Muscle layer of colon (tissue), 2 donors: ENCODE measurements at regions not wholly inside any gene's neighbourhood (a gene's known extent, or its start where the extent isn't known, plus 50 kb on each side); places are given as distances from the start of the nearest gene placed in this dataset.

ENCODE experiments used
- H3K27ac ChIP-seq: one replicate; pipeline ENCODE4 v1.7.0; 2013; ENCODE audit warnings: low read depth, mild to moderate bottlenecking, low read length, moderate library complexity
- H3K27me3 ChIP-seq, 2 donors: one replicate each; pipeline ENCODE4 v1.7.0; 2013; ENCODE audit warnings: low read length in 2 of 2, mild to moderate bottlenecking in 2 of 2; ENCODE audit not compliant: insufficient read depth in 2 of 2, control insufficient read depth in 1 of 2
- H3K36me3 ChIP-seq: one replicate; pipeline ENCODE4 v1.7.0; 2013; ENCODE audit warnings: mild to moderate bottlenecking, low read length; ENCODE audit not compliant: insufficient read depth
- H3K4me1 ChIP-seq: one replicate; pipeline ENCODE4 v1.7.0; 2013; ENCODE audit warnings: mild to moderate bottlenecking, low read length; ENCODE audit not compliant: insufficient read depth
- H3K4me3 ChIP-seq, 2 donors: one replicate each; pipeline ENCODE4 v1.7.0; 2013; ENCODE audit warnings: low read length in 2 of 2, low read depth in 1 of 2, mild to moderate bottlenecking in 1 of 2, moderate library complexity in 1 of 2
- H3K9ac ChIP-seq: one replicate; pipeline ENCODE4 v1.7.0; 2013; ENCODE audit warnings: low read length
- H3K9me3 ChIP-seq: one replicate; pipeline ENCODE4 v1.7.0; 2013; ENCODE audit warnings: mild to moderate bottlenecking, low read length
- donor health status: abdominal sarcoma.
- donor health status: Adenocarcinoma of cecum.

DNA sequence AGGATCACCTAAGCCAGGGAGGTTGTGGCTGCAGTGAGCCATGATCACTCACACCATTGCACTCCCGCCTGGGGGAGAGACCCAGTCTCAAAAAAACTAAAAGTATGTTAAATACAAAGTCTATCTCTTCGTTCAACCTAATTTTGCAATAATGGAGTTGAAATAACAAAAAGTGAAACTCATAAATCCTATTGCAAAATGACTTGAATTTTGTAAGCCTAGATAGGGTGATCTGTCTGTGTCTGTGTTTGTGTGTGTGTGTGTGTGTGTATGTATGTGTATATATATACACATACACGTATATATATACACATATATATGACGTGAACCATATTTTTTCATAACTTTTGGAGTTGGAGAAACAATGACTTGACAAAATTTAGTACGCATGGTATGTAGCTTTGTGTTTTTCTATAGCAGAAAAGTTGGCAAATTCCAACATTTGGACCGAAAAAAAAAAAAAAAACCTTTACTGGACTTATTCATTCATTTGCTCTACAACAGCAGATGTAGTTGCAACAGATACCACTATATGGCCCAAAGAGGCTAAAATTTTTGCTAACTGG, 76.9 kb upstream of the CDH6 start:
- Histone ChIP-seq H3K9ac (no peak overlapping the region), H3K4me3 (no peak overlapping the region), H3K36me3 (no peaks in the 10 kb centered on the region), H3K27ac (no peak overlapping the region), H3K4me1 (no peaks in the 10 kb centered on the region), H3K9me3 (no peaks in the 10 kb centered on the region), H3K27me3 (no peaks in the 10 kb centered on the region)

GRCh38 chr5:31114817-31115216, 78.7 kb upstream of the CDH6 start:
- no peaks in the 10 kb centered on the region for H3K36me3 ChIP-seq
- H3K4me3 ChIP-seq: no peak overlapping the region
- H3K27me3 ChIP-seq: no peaks in the 10 kb centered on the region
- H3K4me1 ChIP-seq: no peaks in the 10 kb centered on the region
- no peak overlapping the region for H3K9ac ChIP-seq
- no peak overlapping the region for H3K27ac ChIP-seq
- no peaks in the 10 kb centered on the region for H3K9me3 ChIP-seq

- H3K4me3 ChIP-seq: no peak overlapping the region
- H3K36me3 ChIP-seq: no peaks in the 10 kb centered on the region
- no peaks in the 10 kb centered on the region for H3K27me3 ChIP-seq
- no peak overlapping the region for H3K27ac ChIP-seq
- H3K9ac ChIP-seq: no peak overlapping the region
- H3K9me3 ChIP-seq: no peaks in the 10 kb centered on the region
- H3K4me1 ChIP-seq: no peaks in the 10 kb centered on the region
Observed at GRCh38 chr5:31113666-31114350, 79.7 kb upstream of the CDH6 start.

- no peak overlapping the region for H3K9ac ChIP-seq
- no peaks in the 10 kb centered on the region for H3K4me1 ChIP-seq
- H3K9me3 ChIP-seq: no peaks in the 10 kb centered on the region
- no peaks in the 10 kb centered on the region for H3K36me3 ChIP-seq
- H3K27ac ChIP-seq: no peak overlapping the region
- H3K27me3 ChIP-seq: no peaks in the 10 kb centered on the region
- H3K4me3 ChIP-seq: no peak overlapping the region
Observed at GRCh38 chr5:31113101-31113500, 80.4 kb upstream of the CDH6 start.

DNA sequence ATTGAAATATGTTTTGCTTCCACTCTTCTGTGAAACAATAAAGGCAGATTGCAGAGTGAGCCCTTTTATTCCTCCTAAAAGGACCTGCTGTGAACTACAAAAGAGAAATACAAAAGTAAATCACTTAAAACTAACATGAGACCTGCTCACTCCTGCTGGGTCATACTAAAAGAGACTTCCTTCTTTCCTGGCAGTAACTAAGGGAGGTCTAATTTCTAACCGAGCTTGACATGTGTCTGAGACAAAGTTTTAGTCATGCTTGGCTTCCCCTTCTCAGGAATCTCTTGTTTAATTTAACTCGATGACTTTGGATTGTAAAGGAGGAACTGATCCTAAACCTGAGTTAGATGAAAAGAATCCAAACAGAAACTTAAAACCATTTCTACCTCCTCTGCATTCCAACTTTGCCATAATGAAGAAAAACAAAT, 86.4 kb upstream of the CDH6 start:
- Histone ChIP-seq H3K36me3 (no peaks in the 10 kb centered on the region), H3K4me1 (no peaks in the 10 kb centered on the region), H3K27me3 (no peaks in the 10 kb centered on the region), H3K27ac (no peak overlapping the region), H3K4me3 (no peak overlapping the region), H3K9me3 (no peaks in the 10 kb centered on the region), H3K9ac (no peak overlapping the region)

DNA sequence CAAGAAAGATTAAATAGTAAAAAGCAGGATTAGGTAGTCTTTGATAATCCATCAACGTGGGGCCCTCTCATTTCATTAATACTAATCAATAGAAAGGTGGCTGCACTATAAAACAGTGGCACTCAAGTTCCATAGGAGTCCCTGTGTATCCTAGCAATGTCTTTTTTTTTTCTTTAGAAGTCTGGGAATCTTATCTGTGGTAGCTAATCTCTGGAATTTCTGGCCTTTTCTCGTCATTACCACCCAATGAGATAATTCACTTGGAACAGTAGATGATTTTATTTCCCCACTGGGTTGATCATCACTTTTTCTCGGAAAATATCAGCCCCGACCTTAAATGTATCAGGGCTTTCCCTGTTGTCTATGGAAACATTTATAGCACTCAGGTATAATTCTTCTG, 86.8 kb upstream of the CDH6 start:
- no peaks in the 10 kb centered on the region for H3K4me1 ChIP-seq
- H3K9ac ChIP-seq: no peak overlapping the region
- H3K9me3 ChIP-seq: no peaks in the 10 kb centered on the region
- no peak overlapping the region for H3K4me3 ChIP-seq
- no peak overlapping the region for H3K27ac ChIP-seq
- no peaks in the 10 kb centered on the region for H3K27me3 ChIP-seq
- no peaks in the 10 kb centered on the region for H3K36me3 ChIP-seq

DNA sequence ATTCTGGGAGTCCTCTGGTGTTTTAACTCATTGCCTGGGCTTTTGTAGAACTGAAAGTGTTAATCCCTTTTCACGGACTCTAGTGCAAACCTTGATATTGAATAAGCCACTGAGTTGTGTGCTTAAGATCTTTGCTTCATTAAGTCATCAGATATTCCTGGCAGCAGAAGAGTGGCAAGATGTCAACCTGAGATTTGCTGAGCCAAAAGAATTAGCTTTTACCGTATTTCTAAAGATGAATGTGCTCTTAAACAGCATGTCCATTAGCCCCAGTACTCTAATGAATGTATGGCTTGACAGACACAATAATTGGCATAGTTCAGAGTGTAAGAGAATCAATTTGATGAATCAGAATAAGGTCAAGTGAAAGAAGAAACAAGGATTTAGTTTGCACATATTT, 87.2 kb upstream of the CDH6 start:
- H3K4me3 ChIP-seq: no peak overlapping the region
- no peaks in the 10 kb centered on the region for H3K36me3 ChIP-seq
- H3K27ac ChIP-seq: no peak overlapping the region
- H3K27me3 ChIP-seq: no peaks in the 10 kb centered on the region
- H3K9me3 ChIP-seq: no peaks in the 10 kb centered on the region
- no peak overlapping the region for H3K9ac ChIP-seq
- H3K4me1 ChIP-seq: no peaks in the 10 kb centered on the region

DNA sequence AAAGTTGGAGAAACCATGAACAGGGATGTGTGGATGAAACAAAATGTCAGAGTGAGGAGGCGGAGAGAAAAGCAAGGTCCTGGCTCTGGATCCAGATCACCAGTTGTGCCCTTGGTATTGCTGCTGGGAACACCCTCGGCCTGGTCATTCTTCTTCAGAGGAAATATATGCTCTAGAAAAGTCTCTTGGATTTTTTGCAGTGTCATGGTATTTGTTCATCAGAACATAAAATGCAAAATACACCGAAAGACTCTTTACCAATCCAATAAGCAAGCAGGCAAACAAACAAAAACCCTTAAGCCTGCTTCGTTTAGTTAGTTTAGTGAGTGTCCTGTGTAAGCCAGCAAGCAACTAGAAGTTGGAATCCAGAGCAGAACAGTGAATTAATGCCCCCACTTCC, 88.7 kb upstream of the CDH6 start:
- no peak overlapping the region for H3K27ac ChIP-seq
- H3K27me3 ChIP-seq: no peaks in the 10 kb centered on the region
- no peak overlapping the region for H3K4me3 ChIP-seq
- H3K4me1 ChIP-seq: no peaks in the 10 kb centered on the region
- no peaks in the 10 kb centered on the region for H3K36me3 ChIP-seq
- H3K9me3 ChIP-seq: no peaks in the 10 kb centered on the region
- no peak overlapping the region for H3K9ac ChIP-seq

- H3K4me3 ChIP-seq: no peak overlapping the region
- H3K9ac ChIP-seq: no peak overlapping the region
- no peaks in the 10 kb centered on the region for H3K9me3 ChIP-seq
- H3K36me3 ChIP-seq: no peaks in the 10 kb centered on the region
- H3K27ac ChIP-seq: no peak overlapping the region
- H3K27me3 ChIP-seq: no peaks in the 10 kb centered on the region
- H3K4me1 ChIP-seq: peaks cover 7% of the 10 kb centered on the region
Observed at GRCh38 chr5:31100781-31101310, 92.6 kb upstream of the CDH6 start.

DNA sequence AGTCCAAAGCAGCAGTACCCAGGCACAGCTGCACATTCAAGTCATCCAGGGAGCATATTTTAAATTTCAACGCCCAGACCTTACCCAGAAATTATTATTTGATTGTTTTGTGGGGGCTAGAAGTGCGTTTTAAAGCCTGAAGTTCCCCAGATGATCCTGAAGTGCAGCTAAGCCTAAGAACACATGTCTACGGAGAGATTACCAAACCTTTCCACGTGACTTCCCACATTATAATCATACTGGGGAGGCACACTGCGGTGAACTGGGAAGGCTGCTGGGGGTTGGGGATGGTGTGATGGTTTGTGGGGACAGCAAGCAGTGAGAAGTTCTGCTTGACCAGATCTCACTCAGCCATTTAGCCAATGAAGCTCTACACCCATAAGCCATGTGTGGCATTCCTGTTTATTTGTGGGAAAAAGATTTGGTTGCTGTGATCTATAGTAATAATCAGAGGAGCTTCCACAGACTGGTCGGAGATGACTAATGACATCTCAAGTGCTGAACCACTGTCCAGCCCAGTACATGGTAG, 93.4 kb upstream of the CDH6 start:
- no peak overlapping the region for H3K4me3 ChIP-seq
- H3K9me3 ChIP-seq: no peaks in the 10 kb centered on the region
- no peaks in the 10 kb centered on the region for H3K36me3 ChIP-seq
- no peak overlapping the region for H3K27ac ChIP-seq
- H3K4me1 ChIP-seq: peaks cover 7% of the 10 kb centered on the region
- no peak overlapping the region for H3K9ac ChIP-seq
- H3K27me3 ChIP-seq: no peaks in the 10 kb centered on the region

DNA sequence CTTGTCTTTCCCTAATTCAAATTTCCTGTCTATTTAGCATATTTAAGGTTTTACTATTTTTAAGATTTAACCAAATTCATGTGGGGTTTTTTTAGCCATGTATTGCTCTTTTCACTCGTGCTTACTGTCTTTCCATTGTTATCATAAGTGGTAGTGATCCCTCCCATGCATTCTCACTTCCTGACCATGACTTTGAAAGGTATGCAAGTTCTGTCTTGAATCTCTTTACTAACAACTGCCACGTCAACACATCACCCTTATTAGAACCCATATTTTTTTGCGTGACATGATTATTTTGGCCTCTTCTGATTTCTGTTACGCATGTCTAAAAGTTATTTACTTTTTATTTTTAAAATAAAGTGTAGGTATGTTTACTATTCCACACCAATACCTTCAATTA, 94.7 kb upstream of the CDH6 start:
- Histone ChIP-seq H3K36me3 (no peaks in the 10 kb centered on the region), H3K9me3 (no peaks in the 10 kb centered on the region), H3K27me3 (no peaks in the 10 kb centered on the region), H3K9ac (no peak overlapping the region), H3K4me3 (no peak overlapping the region), H3K4me1 (peaks cover 7% of the 10 kb centered on the region), H3K27ac (no peak overlapping the region)

- H3K27me3 ChIP-seq: no peaks in the 10 kb centered on the region
- H3K36me3 ChIP-seq: no peaks in the 10 kb centered on the region
- no peak overlapping the region for H3K27ac ChIP-seq
- no peak overlapping the region for H3K4me3 ChIP-seq
- no peak overlapping the region for H3K9ac ChIP-seq
- H3K9me3 ChIP-seq: no peaks in the 10 kb centered on the region
- H3K4me1 ChIP-seq: peaks cover 7% of the 10 kb centered on the region
Observed at GRCh38 chr5:31097851-31098250, 95.6 kb upstream of the CDH6 start.
